Astrocyte of the spinal cord (primary cell): ENCODE measurements at regions not wholly inside any gene's neighbourhood (a gene's known extent, or its start where the extent isn't known, plus 50 kb on each side); places are given as distances from the start of the nearest gene placed in this dataset.
"Not testable (repeated sequence)": the region's sequence is repeated elsewhere in the genome, so short reads cannot be mapped to it uniquely, and the experiment has no call there.

Experiments used
- DNase-seq: peaks from one replicate; pipeline ENCODE4 v3.0.0; 2011; ENCODE audit warnings: low read depth, low spot score
- H3K4me3 ChIP-seq: 2 replicates; pipeline ENCODE4 v1.5.1; 2011; ENCODE audit warnings: low read depth, mild to moderate bottlenecking, low read length, moderate library complexity
- CTCF ChIP-seq: IDR thresholded peaks from 2 replicates; pipeline ENCODE4 v1.5.1; 2012; ENCODE audit warnings: low read depth, mild to moderate bottlenecking, low read length, inconsistent platforms
- in situ Hi-C: cut with HindIII; loops from 2 replicates; pipeline ENCODE4 v1.10.0; 2017; ENCODE audit warnings: low sequenced_read_pairs

- TF ChIP-seq CTCF, result no peak
- in situ Hi-C loops, result no loop called here
- no peak overlapping the region for H3K4me3 ChIP-seq
- no peak for DNase-seq
Observed at GRCh38 chr6:140274548-140274947, 900.1 kb upstream of the CITED2 start.

GRCh38 chr6:140271759-140272377 is 897.4 kb upstream of the CITED2 start:
- TF ChIP-seq CTCF, result no peak
- no peak overlapping the region for H3K4me3 ChIP-seq
- in situ Hi-C loops, result no loop called here
- DNase-seq, result no peak

- DNase-seq, result peak; percentile 19
- no peak for TF ChIP-seq CTCF
- no peak overlapping the region for H3K4me3 ChIP-seq
- in situ Hi-C loops, result no loop called here
Observed at GRCh38 chr6:140269591-140270165, 895.2 kb upstream of the CITED2 start.

GRCh38 chr6:140264431-140264830 is 890.0 kb upstream of the CITED2 start:
- in situ Hi-C loops, result no loop called here
- TF ChIP-seq CTCF, result no peak
- peak; percentile 53 for DNase-seq
- no peak overlapping the region for H3K4me3 ChIP-seq

- H3K4me3 ChIP-seq, in situ Hi-C loops, DNase-seq: not testable (repeated sequence)
Observed at GRCh38 chr6:140258302-140258701, 883.9 kb upstream of the CITED2 start.

DNA sequence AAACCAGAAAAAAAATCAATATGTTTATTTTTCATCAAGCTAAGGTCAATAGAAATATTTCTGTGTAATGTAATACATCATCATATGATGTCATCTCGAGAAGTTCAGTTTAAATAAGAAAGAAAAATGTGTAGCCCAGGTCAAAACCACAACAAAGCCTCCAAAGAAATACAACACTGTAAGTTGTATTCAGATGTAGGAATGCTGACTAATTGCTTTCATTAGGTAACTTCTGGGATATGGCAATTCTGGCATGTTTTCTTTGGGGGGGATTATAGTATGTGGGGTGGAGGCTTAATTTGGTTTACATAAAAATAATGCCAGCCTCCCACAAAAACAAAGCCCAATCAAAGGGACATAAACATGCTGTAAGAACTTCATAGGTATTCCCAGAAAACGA is 881.8 kb upstream of the CITED2 start:
- DNase-seq, result peak; percentile 39
- no peak for TF ChIP-seq CTCF
- in situ Hi-C loops, result no loop called here
- no peak overlapping the region for H3K4me3 ChIP-seq

- in situ Hi-C loops, result no loop called here
- H3K4me3 ChIP-seq, result no peak overlapping the region
- no peak for TF ChIP-seq CTCF
- no peak for DNase-seq
Observed at GRCh38 chr6:140253096-140253495, 878.6 kb upstream of the CITED2 start.
